ENCODE measurements at regions not wholly inside any gene's neighbourhood (a gene's known extent, or its start where the extent isn't known, plus 50 kb on each side); places are given as distances from the start of the nearest gene placed in this dataset.

- TF ChIP-seq POLR2A (IDR thresholded peaks at IDR 0.05), result no peak
- no peak for TF ChIP-seq CTCF (IDR thresholded peaks at IDR 0.05)
Measured at GRCh38 chrX:122238801-122239200, 945.3 kb upstream of the GRIA3 start.

All from ovary (tissue), 3 donors.